ENCODE measurements at regions not wholly inside any gene's neighbourhood (a gene's known extent, or its start where the extent isn't known, plus 50 kb on each side); places are given as distances from the start of the nearest gene placed in this dataset.

GRCh38 chr7:51450541-51450940 lies 133.9 kb upstream of the COBL start:
- intact Hi-C loops (cut with micrococcal nuclease): no loop called here
- DNase-seq: no peak
- no peak overlapping the region for H3K4me3 ChIP-seq
- no peaks in the 10 kb centered on the region for H3K9me3 ChIP-seq (replicated peaks)
- H3K27me3 ChIP-seq (ENCODE audit: low read depth): peaks cover 42% of the 10 kb centered on the region
- no peaks in the 10 kb centered on the region for H3K4me1 ChIP-seq
- no peaks in the 10 kb centered on the region for H3K36me3 ChIP-seq
- no peak for TF ChIP-seq CTCF (IDR thresholded peaks at IDR 0.05; ENCODE audit: borderline replicate concordance)
- no peak overlapping the region for H3K27ac ChIP-seq (replicated peaks)

DNA sequence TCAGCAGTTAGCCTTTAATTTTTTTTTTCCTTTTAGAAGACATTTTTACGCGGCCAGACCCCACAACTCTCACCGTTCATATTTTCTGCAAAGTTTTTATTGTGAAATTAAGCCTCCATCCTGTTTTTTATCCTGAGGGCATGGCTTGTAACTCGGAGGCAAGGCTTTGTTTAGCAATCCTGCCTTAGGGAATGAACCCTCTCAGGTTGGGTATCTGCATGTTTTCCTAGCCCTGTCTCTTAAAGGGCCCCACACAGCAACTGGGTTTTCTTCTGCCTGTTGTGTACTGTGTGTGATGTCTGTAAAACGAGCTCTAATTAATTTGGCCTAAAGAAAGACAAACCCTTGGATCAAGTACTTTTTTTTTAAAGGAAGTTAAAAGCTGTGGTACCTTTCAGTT lies 130.2 kb upstream of the COBL start:
- intact Hi-C loops (cut with micrococcal nuclease): no loop called here
- TF ChIP-seq CTCF (IDR thresholded peaks at IDR 0.05; ENCODE audit: borderline replicate concordance): no peak
- peaks cover 48% of the 10 kb centered on the region for H3K27me3 ChIP-seq (ENCODE audit: low read depth)

DNA sequence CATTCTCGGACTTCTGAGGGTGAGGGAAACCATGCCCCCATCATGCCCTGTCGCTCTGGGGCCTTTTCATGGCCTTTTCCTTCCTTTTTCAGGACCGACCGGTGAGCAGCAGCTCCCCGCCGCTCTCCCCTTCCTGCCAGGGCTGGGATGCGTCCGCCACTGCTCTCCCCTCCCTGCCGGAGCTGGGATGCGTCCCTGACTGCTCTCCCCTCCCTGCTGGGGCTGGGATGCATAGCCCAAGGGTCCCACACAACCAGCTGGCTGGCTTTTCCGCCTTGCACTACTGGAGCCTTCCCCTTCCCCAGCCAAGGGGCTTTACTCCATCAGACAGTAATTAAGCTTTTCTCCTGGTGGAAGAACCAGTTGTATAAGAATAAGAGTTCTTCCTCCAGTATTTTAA lies 129.7 kb upstream of the COBL start:
- no peak for DNase-seq
- Histone ChIP-seq H3K27ac (replicated peaks) (no peak overlapping the region), H3K4me1 (no peaks in the 10 kb centered on the region), H3K4me3 (no peak overlapping the region), H3K27me3 (ENCODE audit: low read depth) (peaks cover 47% of the 10 kb centered on the region), H3K9me3 (replicated peaks) (peaks cover 7% of the 10 kb centered on the region), H3K36me3 (no peaks in the 10 kb centered on the region)
- TF ChIP-seq CTCF (IDR thresholded peaks at IDR 0.05; ENCODE audit: borderline replicate concordance): no peak
- intact Hi-C loops (cut with micrococcal nuclease): no loop called here

More for the DNA sequence above, 130.2 kb upstream of the COBL start:
- Histone ChIP-seq H3K4me1 (no peaks in the 10 kb centered on the region), H3K4me3 (no peak overlapping the region), H3K27ac (replicated peaks) (no peak overlapping the region), H3K36me3 (no peaks in the 10 kb centered on the region), H3K9me3 (replicated peaks) (peaks cover 7% of the 10 kb centered on the region)
- no peak for DNase-seq

GRCh38 chr7:51444936-51445335 lies 128.3 kb upstream of the COBL start:
- no peaks in the 10 kb centered on the region for H3K36me3 ChIP-seq
- no peak overlapping the region for H3K4me3 ChIP-seq
- H3K9me3 ChIP-seq (replicated peaks): peaks cover 7% of the 10 kb centered on the region
- H3K4me1 ChIP-seq: no peaks in the 10 kb centered on the region
- no peak for TF ChIP-seq CTCF (IDR thresholded peaks at IDR 0.05; ENCODE audit: borderline replicate concordance)
- no peak for DNase-seq
- intact Hi-C loops (cut with micrococcal nuclease): no loop called here
- H3K27me3 ChIP-seq (ENCODE audit: low read depth): peaks cover 34% of the 10 kb centered on the region
- no peak overlapping the region for H3K27ac ChIP-seq (replicated peaks)

- Histone ChIP-seq H3K9me3 (replicated peaks) (no peaks in the 10 kb centered on the region), H3K4me3 (no peak overlapping the region), H3K36me3 (no peaks in the 10 kb centered on the region), H3K27ac (replicated peaks) (no peak overlapping the region), H3K4me1 (no peaks in the 10 kb centered on the region), H3K27me3 (ENCODE audit: low read depth) (peaks cover 57% of the 10 kb centered on the region)
- intact Hi-C loops (cut with micrococcal nuclease): no loop called here
- peak; percentile 86 for TF ChIP-seq CTCF (IDR thresholded peaks at IDR 0.05; ENCODE audit: borderline replicate concordance)
- DNase-seq: no peak
These were observed 114.0 kb upstream of the COBL start for GRCh38 chr7:51430480-51431086.
